LNCAP (cell line): ENCODE measurements at regions not wholly inside any gene's neighbourhood (a gene's known extent, or its start where the extent isn't known, plus 50 kb on each side); places are given as distances from the start of the nearest gene placed in this dataset.

Experiments
- TF ChIP-seq, protein P1 (sequence below): fragments of 450-650 bp; IDR thresholded peaks from 2 replicates; pipeline ENCODE4 v1.5.1; 2017; ENCODE audit warnings: mild to moderate bottlenecking

DNA sequence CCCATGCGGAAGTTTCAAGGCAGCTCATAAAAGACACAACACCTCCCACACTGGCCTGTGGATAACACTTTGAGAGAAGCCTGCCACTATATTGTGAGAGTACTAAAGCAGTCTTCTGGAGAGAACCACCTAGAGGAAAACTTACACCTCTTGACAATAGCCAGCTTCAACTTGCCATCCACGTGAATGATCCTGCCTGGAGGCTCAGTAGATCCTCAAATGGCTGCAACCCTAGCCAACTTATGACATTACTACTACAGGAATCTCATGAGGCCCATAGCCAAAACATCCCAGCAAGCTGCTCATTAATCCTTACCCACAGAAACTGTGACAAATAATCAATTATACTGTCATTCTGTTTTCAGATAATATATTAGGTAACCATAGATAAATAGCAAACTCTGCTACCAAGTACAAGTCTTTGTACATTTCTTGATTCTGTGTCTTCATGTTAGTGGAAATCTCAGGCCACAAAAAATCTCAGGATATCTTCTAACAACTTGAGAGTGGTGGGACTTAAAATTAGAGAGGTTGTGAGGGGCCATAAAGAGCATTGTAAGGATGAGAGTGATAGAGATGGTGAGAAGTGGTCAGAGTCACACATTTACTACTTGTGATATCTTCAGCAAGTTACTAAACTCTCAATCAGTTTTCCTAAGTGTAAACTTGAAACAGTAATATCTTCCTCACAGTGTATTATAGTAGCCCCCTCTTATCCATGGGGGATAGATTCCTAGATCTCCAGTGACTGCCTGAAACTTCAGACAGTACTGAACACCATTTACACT is 368.0 kb downstream of the C12orf50 start:
- TF ChIP-seq, protein P1, sequence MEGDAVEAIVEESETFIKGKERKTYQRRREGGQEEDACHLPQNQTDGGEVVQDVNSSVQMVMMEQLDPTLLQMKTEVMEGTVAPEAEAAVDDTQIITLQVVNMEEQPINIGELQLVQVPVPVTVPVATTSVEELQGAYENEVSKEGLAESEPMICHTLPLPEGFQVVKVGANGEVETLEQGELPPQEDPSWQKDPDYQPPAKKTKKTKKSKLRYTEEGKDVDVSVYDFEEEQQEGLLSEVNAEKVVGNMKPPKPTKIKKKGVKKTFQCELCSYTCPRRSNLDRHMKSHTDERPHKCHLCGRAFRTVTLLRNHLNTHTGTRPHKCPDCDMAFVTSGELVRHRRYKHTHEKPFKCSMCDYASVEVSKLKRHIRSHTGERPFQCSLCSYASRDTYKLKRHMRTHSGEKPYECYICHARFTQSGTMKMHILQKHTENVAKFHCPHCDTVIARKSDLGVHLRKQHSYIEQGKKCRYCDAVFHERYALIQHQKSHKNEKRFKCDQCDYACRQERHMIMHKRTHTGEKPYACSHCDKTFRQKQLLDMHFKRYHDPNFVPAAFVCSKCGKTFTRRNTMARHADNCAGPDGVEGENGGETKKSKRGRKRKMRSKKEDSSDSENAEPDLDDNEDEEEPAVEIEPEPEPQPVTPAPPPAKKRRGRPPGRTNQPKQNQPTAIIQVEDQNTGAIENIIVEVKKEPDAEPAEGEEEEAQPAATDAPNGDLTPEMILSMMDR: no peak

GRCh38 chr12:87660291-87660690 is 368.9 kb downstream of the C12orf50 start:
- TF ChIP-seq, protein P1: no peak

DNA sequence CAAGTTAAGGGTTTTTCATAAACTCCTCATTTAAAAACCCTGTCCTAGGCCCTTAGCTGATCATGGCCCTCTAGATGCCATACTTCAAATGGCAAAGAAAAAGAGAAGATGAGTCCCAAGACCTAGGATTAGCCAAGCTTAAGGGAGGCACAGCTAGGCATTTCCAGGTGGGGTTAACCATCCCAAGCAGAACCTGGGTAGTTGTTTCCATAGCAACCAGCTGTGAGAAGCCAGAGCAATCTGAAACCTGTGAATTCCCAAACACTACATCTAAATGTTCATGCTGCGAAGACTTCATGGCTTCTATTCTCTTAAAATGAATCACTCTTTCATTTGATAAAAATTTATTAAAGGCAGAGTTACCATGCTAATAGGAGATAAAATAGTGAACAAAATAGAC is 372.9 kb downstream of the C12orf50 start:
- TF ChIP-seq, protein P1: no peak

- TF ChIP-seq, protein P1: no peak
Measured at GRCh38 chr12:87651670-87652425, 377.4 kb downstream of the C12orf50 start.

DNA sequence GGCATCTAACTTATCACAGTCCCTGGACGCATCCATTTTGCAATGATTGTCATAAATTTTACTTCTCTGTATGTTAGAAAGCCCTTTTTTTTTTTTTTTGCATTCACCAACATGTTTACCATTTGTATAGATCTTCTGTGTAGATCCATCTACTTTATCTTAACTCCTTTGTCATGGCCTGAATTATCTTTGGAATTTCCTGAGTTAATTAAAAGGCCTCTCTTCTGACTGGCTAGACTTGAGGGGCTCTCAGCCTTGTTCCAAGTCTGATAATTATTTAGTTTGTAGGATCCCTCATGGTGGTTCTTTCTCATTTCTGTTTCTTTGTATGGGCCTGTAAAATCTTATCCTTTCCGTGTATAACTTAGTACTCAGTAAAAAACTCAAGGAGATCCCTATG is 387.0 kb downstream of the C12orf50 start:
- TF ChIP-seq, protein P1: no peak

DNA sequence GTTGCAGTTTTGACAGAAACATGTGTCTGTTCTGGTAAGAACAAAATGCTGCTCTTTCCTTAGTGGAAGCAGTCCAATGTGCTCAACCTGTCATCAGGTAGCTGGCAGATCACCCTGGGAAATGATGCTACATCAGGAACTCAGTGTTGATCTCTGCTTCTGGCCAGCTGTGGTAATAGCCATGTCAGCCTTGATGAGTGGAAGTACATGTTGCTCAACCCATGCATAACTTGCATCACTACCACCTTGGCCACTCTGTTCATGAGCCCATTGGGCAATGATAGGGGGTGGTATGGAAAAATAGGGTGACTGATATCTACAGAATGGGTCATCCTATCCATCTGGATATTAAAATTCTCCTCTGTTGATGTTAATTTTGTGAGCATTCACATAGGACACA is 411.0 kb downstream of the C12orf50 start:
- TF ChIP-seq, protein P1: no peak

- TF ChIP-seq, protein P1: no peak
Measured at GRCh38 chr12:87612996-87613395, 416.2 kb downstream of the C12orf50 start.
